WTC11 (cell line): ENCODE measurements at regions not wholly inside any gene's neighbourhood (a gene's known extent, or its start where the extent isn't known, plus 50 kb on each side); places are given as distances from the start of the nearest gene placed in this dataset.

Experiments used
- ATAC-seq: fragments of 200-7000 bp; cut with Tn5 transposase; 2 replicates; pipeline ENCODE4 v1.10.0; 2021; ENCODE audit warnings: mild to moderate bottlenecking, moderate library complexity
- CTCF ChIA-PET: fragments of 300-600 bp; sonication (Branson Sonifier 250); formaldehyde crosslinking; loops from one replicate; lab custom pipeline; 2021; ENCODE audit warnings: antibody characterized with exemption; lab: Charles Lee
- POLR2A ChIA-PET: fragments of 350-600 bp; sonication (Branson Sonifier 250); formaldehyde crosslinking; loops from one replicate; lab custom pipeline; 2021; ENCODE audit warnings: antibody characterized with exemption; lab: Charles Lee
- DNase-seq: peaks from one replicate; pipeline ENCODE4 v3.0.0; 2021; ENCODE audit warnings: low spot score
- H3K27ac Mint-ChIP-seq: 2 replicates; pipeline ENCODE4 v1.8.0; 2021; ENCODE audit warnings: mixed read lengths
- H3K27me3 Mint-ChIP-seq: 2 replicates; pipeline ENCODE4 v1.8.0; 2021; ENCODE audit warnings: low read depth, mild to moderate bottlenecking, moderate library complexity, mixed read lengths
- H3K36me3 Mint-ChIP-seq: 2 replicates; pipeline ENCODE4 v1.8.0; 2021; ENCODE audit warnings: mixed read lengths
- H3K4me1 Mint-ChIP-seq: 2 replicates; pipeline ENCODE4 v1.8.0; 2022; ENCODE audit warnings: mixed read lengths
- H3K4me3 Mint-ChIP-seq: 2 replicates; pipeline ENCODE4 v1.8.0; 2021; ENCODE audit warnings: mild to moderate bottlenecking, moderate library complexity, mixed read lengths
- H3K9me3 Mint-ChIP-seq: 2 replicates; pipeline ENCODE4 v1.8.0; 2021; ENCODE audit warnings: mixed read lengths
- ATF3 ChIP-seq: sonication (generic); formaldehyde crosslinking; conservative IDR thresholded peaks from 2 replicates; pipeline ENCODE4 v1.8.1; 2022; ENCODE audit warnings: mild to moderate bottlenecking, missing genetic modification reagents
- HMGXB4 ChIP-seq: sonication (generic); formaldehyde crosslinking; IDR thresholded peaks from 2 replicates; pipeline ENCODE4 v1.8.1; 2023; ENCODE audit warnings: mild to moderate bottlenecking, moderate library complexity, missing genetic modification reagents
- MYBL2 ChIP-seq: sonication (generic); formaldehyde crosslinking; IDR thresholded peaks from 2 replicates; pipeline ENCODE4 v1.8.1; 2023; ENCODE audit warnings: mild to moderate bottlenecking, moderate library complexity, missing genetic modification reagents
- SMAD3 ChIP-seq: sonication (generic); formaldehyde crosslinking; IDR thresholded peaks from 2 replicates; pipeline ENCODE4 v1.8.0; 2022; ENCODE audit warnings: missing genetic modification reagents, mild to moderate bottlenecking, borderline replicate concordance
- SOX15 ChIP-seq: fragments of 250-450 bp; sonication (Bioruptor Pico); IDR thresholded peaks from 2 replicates; pipeline ENCODE4 v1.9.0; 2021; ENCODE audit warnings: mild to moderate bottlenecking
- TEAD1 ChIP-seq: sonication (generic); formaldehyde crosslinking; IDR thresholded peaks from 2 replicates; pipeline ENCODE4 v1.8.0; 2022; ENCODE audit warnings: mild to moderate bottlenecking, missing genetic modification reagents
- TEAD4 ChIP-seq: sonication (generic); formaldehyde crosslinking; IDR thresholded peaks from 2 replicates; pipeline ENCODE4 v1.8.0; 2022; ENCODE audit warnings: mild to moderate bottlenecking, missing genetic modification reagents
- TP53 ChIP-seq: sonication (generic); formaldehyde crosslinking; IDR thresholded peaks from 2 replicates; pipeline ENCODE4 v1.8.1; 2023; ENCODE audit warnings: mild to moderate bottlenecking, missing genetic modification reagents
- ZBTB21 ChIP-seq: sonication (generic); formaldehyde crosslinking; IDR thresholded peaks from 2 replicates; pipeline ENCODE4 v1.8.1; 2023; ENCODE audit warnings: mild to moderate bottlenecking, missing genetic modification reagents, borderline replicate concordance
- ZNF138 ChIP-seq: sonication (generic); formaldehyde crosslinking; conservative IDR thresholded peaks from 2 replicates; pipeline ENCODE4 v1.8.1; 2022; ENCODE audit warnings: mild to moderate bottlenecking, moderate library complexity, missing genetic modification reagents
- ZNF232 ChIP-seq: sonication (generic); formaldehyde crosslinking; IDR thresholded peaks from 2 replicates; pipeline ENCODE4 v1.8.0; 2022; ENCODE audit warnings: mild to moderate bottlenecking, missing genetic modification reagents
- ZNF263 ChIP-seq: sonication (generic); formaldehyde crosslinking; IDR thresholded peaks from 2 replicates; pipeline ENCODE4 v1.8.1; 2022; ENCODE audit warnings: low read depth, mild to moderate bottlenecking, moderate library complexity, missing genetic modification reagents
- ZNF416 ChIP-seq: fragments of 250-450 bp; sonication (Bioruptor Pico); IDR thresholded peaks from 2 replicates; pipeline ENCODE4 v1.9.0; 2021; ENCODE audit warnings: mild to moderate bottlenecking, inconsistent platforms
- TF ChIP-seq, protein P1 (sequence below): fragments of 250-450 bp; sonication (Bioruptor Pico); conservative IDR thresholded peaks from 2 replicates; pipeline ENCODE4 v1.9.0; 2021; ENCODE audit warnings: mild to moderate bottlenecking
- TF ChIP-seq, protein P2 (sequence below): sonication (generic); formaldehyde crosslinking; IDR thresholded peaks from 2 replicates; pipeline ENCODE4 v1.8.1; 2022; ENCODE audit warnings: low read depth, mild to moderate bottlenecking, moderate library complexity, missing genetic modification reagents, borderline replicate concordance
- TF ChIP-seq, protein P3 (sequence below): fragments of 250-450 bp; sonication (Bioruptor Pico); IDR thresholded peaks from 2 replicates; pipeline ENCODE4 v1.9.0; 2021; ENCODE audit warnings: mild to moderate bottlenecking
- TF ChIP-seq, protein P4 (sequence below): sonication (generic); formaldehyde crosslinking; IDR thresholded peaks from 2 replicates; pipeline ENCODE4 v1.8.1; 2023; ENCODE audit warnings: mild to moderate bottlenecking, missing genetic modification reagents
- TF ChIP-seq, protein P5 (sequence below): sonication (generic); formaldehyde crosslinking; IDR thresholded peaks from 2 replicates; pipeline ENCODE4 v1.8.1; 2023; ENCODE audit warnings: mild to moderate bottlenecking, missing genetic modification reagents, moderate library complexity

GRCh38 chr18:78698914-78699313 is 280.7 kb upstream of the SALL3 start (continued):
- TF ChIP-seq, protein P1, sequence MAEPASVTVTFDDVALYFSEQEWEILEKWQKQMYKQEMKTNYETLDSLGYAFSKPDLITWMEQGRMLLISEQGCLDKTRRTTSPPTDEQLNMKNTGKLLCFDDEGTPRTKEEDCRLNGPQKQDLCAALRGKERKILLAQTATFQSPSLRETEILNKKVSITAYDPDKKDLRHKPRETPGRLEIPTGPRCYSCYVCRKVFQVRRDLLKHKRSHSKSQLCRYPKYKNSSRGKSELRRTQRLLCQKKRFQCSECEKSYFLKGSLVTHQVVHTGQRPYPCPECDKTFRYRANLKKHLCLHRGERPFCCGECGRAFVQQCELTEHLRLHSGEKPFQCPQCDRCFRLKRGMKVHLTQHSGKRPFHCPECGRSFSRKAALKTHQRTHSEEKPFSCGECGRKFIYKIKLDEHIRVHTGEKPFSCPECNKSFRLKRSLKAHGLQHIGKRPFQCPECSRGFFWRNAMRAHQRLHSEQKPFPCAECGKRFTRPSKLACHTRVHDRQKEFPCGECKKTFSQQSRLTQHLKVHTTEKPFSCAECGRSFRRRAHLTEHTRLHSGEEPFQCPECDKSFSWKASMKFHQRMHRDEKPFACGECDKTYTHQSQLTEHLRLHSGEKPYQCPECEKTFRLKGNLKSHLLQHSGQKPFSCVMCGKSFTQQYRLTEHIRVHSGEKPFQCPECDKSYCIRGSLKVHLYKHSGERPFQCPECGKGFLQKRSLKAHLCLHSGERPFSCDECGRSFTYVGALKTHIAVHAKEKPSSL = no peak
- TF ChIP-seq SOX15 (CRISPR knock-in tag) = no peak
- no peak for TF ChIP-seq TP53 (CRISPR knock-in tag)
- no peak for TF ChIP-seq ZNF416 (CRISPR knock-in tag)
- no peak for TF ChIP-seq MYBL2
- TF ChIP-seq, protein P2, sequence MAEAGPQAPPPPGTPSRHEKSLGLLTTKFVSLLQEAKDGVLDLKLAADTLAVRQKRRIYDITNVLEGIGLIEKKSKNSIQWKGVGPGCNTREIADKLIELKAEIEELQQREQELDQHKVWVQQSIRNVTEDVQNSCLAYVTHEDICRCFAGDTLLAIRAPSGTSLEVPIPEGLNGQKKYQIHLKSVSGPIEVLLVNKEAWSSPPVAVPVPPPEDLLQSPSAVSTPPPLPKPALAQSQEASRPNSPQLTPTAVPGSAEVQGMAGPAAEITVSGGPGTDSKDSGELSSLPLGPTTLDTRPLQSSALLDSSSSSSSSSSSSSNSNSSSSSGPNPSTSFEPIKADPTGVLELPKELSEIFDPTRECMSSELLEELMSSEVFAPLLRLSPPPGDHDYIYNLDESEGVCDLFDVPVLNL = no peak
- TF ChIP-seq, all 79 proteins: peak for 0

- Mint-ChIP-seq H3K27ac (no peak overlapping the region), H3K36me3 (peaks cover 39% of the 10 kb centered on the region), H3K4me3 (no peak overlapping the region), H3K4me1 (peaks cover 17% of the 10 kb centered on the region), H3K27me3 (peaks cover 7% of the 10 kb centered on the region; the same call in 1 of the 2 replicates), H3K9me3 (peaks cover 36% of the 10 kb centered on the region)
- DNase-seq = no peak
- no peak for ATAC-seq
- CTCF ChIA-PET = no interaction called here
- POLR2A ChIA-PET = no interaction called here
- TF ChIP-seq TEAD4 (CRISPR knock-in tag) (no peak), HMGXB4 (no peak), ZNF138 (CRISPR knock-in tag) (no peak), ZNF263 (CRISPR knock-in tag) (no peak), ATF3 (no peak), ZNF232 (CRISPR knock-in tag) (no peak), TEAD1 (CRISPR knock-in tag) (no peak), ZBTB21 (CRISPR knock-in tag) (no peak), SMAD3 (CRISPR knock-in tag) (no peak)
- TF ChIP-seq, protein P3, sequence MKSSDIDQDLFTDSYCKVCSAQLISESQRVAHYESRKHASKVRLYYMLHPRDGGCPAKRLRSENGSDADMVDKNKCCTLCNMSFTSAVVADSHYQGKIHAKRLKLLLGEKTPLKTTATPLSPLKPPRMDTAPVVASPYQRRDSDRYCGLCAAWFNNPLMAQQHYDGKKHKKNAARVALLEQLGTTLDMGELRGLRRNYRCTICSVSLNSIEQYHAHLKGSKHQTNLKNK (CRISPR knock-in tag) = no peak
- TF ChIP-seq, protein P4, sequence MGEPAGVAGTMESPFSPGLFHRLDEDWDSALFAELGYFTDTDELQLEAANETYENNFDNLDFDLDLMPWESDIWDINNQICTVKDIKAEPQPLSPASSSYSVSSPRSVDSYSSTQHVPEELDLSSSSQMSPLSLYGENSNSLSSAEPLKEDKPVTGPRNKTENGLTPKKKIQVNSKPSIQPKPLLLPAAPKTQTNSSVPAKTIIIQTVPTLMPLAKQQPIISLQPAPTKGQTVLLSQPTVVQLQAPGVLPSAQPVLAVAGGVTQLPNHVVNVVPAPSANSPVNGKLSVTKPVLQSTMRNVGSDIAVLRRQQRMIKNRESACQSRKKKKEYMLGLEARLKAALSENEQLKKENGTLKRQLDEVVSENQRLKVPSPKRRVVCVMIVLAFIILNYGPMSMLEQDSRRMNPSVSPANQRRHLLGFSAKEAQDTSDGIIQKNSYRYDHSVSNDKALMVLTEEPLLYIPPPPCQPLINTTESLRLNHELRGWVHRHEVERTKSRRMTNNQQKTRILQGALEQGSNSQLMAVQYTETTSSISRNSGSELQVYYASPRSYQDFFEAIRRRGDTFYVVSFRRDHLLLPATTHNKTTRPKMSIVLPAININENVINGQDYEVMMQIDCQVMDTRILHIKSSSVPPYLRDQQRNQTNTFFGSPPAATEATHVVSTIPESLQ (CRISPR knock-in tag) = no peak
- TF ChIP-seq, protein P5, sequence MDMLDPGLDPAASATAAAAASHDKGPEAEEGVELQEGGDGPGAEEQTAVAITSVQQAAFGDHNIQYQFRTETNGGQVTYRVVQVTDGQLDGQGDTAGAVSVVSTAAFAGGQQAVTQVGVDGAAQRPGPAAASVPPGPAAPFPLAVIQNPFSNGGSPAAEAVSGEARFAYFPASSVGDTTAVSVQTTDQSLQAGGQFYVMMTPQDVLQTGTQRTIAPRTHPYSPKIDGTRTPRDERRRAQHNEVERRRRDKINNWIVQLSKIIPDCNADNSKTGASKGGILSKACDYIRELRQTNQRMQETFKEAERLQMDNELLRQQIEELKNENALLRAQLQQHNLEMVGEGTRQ (CRISPR knock-in tag) = no peak
These were observed 280.1 kb upstream of the SALL3 start for GRCh38 chr18:78699499-78699898.
